ENCODE measurements at regions not wholly inside any gene's neighbourhood (a gene's known extent, or its start where the extent isn't known, plus 50 kb on each side); places are given as distances from the start of the nearest gene placed in this dataset.

- TF ChIP-seq CTCF (IDR thresholded peaks at IDR 0.05; ENCODE audit: low read depth, low read length) (no peak), EZH2phosphoT487 (IDR thresholded peaks at IDR 0.05; ENCODE audit: low read depth) (no peak)
Measured at GRCh38 chr2:212682937-212683336, 144.3 kb upstream of the ERBB4 start.

All from OCI-LY3 (cell line).